ENCODE measurements at regions not wholly inside any gene's neighbourhood (a gene's known extent, or its start where the extent isn't known, plus 50 kb on each side); places are given as distances from the start of the nearest gene placed in this dataset.

- TF ChIP-seq, protein P1, sequence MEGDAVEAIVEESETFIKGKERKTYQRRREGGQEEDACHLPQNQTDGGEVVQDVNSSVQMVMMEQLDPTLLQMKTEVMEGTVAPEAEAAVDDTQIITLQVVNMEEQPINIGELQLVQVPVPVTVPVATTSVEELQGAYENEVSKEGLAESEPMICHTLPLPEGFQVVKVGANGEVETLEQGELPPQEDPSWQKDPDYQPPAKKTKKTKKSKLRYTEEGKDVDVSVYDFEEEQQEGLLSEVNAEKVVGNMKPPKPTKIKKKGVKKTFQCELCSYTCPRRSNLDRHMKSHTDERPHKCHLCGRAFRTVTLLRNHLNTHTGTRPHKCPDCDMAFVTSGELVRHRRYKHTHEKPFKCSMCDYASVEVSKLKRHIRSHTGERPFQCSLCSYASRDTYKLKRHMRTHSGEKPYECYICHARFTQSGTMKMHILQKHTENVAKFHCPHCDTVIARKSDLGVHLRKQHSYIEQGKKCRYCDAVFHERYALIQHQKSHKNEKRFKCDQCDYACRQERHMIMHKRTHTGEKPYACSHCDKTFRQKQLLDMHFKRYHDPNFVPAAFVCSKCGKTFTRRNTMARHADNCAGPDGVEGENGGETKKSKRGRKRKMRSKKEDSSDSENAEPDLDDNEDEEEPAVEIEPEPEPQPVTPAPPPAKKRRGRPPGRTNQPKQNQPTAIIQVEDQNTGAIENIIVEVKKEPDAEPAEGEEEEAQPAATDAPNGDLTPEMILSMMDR (conservative IDR thresholded peaks at IDR 0.05), result no peak
- Mint-ChIP-seq H3K4me3 (no peak overlapping the region), H3K9me3 (no peaks in the 10 kb centered on the region), H3K36me3 (no peaks in the 10 kb centered on the region), H3K27me3 (peaks cover 26% of the 10 kb centered on the region), H3K27ac (no peak overlapping the region), H3K4me1 (ENCODE audit: unreplicated experiment) (peaks cover 32% of the 10 kb centered on the region)
- no peak for DNase-seq (ENCODE audit: extremely low spot score, unreplicated experiment)
Measured at GRCh38 chr22:44389926-44390612, 77.3 kb upstream of the SHISAL1 start.

DNA sequence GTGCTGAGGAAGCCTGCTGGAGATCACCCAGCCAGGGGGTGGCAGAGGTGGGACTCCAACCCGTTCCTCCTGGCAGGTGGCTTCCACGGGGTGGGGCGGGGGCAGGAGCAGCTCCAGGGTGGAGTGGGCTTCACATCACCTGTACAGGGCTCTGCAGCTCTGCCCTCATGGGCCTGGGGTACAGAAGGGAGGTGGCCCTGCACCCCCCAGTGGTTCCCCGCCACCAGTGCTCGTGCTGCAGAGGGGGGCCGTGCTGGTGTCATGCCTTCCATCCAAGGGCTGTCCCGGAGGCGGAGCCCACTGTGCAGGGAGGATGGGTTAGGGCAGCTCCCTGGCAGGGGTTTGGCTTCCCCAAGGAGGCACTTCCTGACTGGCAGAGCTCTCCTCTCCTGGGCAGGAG lies 76.4 kb upstream of the SHISAL1 start:
- TF ChIP-seq, protein P1 (conservative IDR thresholded peaks at IDR 0.05), result no peak
- Mint-ChIP-seq H3K4me1 (ENCODE audit: unreplicated experiment) (peaks cover 32% of the 10 kb centered on the region), H3K4me3 (no peak overlapping the region), H3K27ac (no peak overlapping the region), H3K36me3 (no peaks in the 10 kb centered on the region), H3K9me3 (no peaks in the 10 kb centered on the region), H3K27me3 (peaks cover 26% of the 10 kb centered on the region)
- DNase-seq (ENCODE audit: extremely low spot score, unreplicated experiment), result no peak

DNA sequence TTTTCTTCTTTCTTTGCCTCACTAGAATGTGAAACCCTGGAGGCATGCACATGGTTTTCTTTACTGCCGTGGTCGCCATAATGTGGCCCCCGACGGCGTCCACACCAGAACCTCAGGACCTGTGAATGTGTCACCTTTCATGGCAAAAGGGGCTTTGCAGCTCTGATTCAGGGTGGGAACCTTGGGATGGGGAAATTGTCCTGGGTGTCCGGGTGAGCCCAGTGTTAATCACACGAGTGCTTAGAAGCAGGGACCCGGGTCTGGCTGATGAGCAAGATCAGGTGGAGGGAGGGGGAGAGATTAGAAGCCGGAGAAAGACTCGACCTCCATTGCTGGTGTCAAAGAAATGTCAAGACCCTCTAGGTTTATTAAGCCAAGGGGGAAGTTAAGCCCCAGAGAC lies 74.7 kb upstream of the SHISAL1 start:
- TF ChIP-seq, protein P1 (conservative IDR thresholded peaks at IDR 0.05), result no peak
- Mint-ChIP-seq H3K4me3 (no peak overlapping the region), H3K9me3 (no peaks in the 10 kb centered on the region), H3K27me3 (peaks cover 28% of the 10 kb centered on the region), H3K4me1 (ENCODE audit: unreplicated experiment) (peaks cover 25% of the 10 kb centered on the region), H3K27ac (no peak overlapping the region), H3K36me3 (no peaks in the 10 kb centered on the region)
- no peak for DNase-seq (ENCODE audit: extremely low spot score, unreplicated experiment)

- Mint-ChIP-seq H3K27ac (no peak overlapping the region), H3K27me3 (peaks cover 26% of the 10 kb centered on the region), H3K4me3 (no peak overlapping the region), H3K4me1 (ENCODE audit: unreplicated experiment) (peaks cover 17% of the 10 kb centered on the region), H3K36me3 (no peaks in the 10 kb centered on the region), H3K9me3 (no peaks in the 10 kb centered on the region)
- no peak for DNase-seq (ENCODE audit: extremely low spot score, unreplicated experiment)
- TF ChIP-seq, protein P1 (conservative IDR thresholded peaks at IDR 0.05), result no peak
Measured at GRCh38 chr22:44386386-44387035, 73.8 kb upstream of the SHISAL1 start.

- H3K4me3 Mint-ChIP-seq, result no peak overlapping the region
- no peaks in the 10 kb centered on the region for H3K36me3 Mint-ChIP-seq
- H3K27me3 Mint-ChIP-seq, result peaks cover 26% of the 10 kb centered on the region
- TF ChIP-seq, protein P1 (conservative IDR thresholded peaks at IDR 0.05), result no peak
- peaks cover 10% of the 10 kb centered on the region for H3K4me1 Mint-ChIP-seq (ENCODE audit: unreplicated experiment)
- H3K9me3 Mint-ChIP-seq, result no peaks in the 10 kb centered on the region
- no peak for DNase-seq (ENCODE audit: extremely low spot score, unreplicated experiment)
- H3K27ac Mint-ChIP-seq, result no peak overlapping the region
Measured at GRCh38 chr22:44385781-44386180, 73.0 kb upstream of the SHISAL1 start.

Data from type B pancreatic cell (in vitro differentiated cells).